ENCODE measurements at regions not wholly inside any gene's neighbourhood (a gene's known extent, or its start where the extent isn't known, plus 50 kb on each side); places are given as distances from the start of the nearest gene placed in this dataset.

- H3K4me3 ChIP-seq: no peak overlapping the region
- ATAC-seq (ENCODE audit: low FRiP score in 2 of 2): no peak
- no peak overlapping the region for H3K27ac ChIP-seq
- no peaks in the 10 kb centered on the region for H3K27me3 ChIP-seq
- H3K36me3 ChIP-seq: no peaks in the 10 kb centered on the region
- H3K9me3 ChIP-seq: no peaks in the 10 kb centered on the region
- peaks cover 0 to 3% (median 0%) of the 10 kb centered on the region in 4 donors for H3K4me1 ChIP-seq
- 81 to 89% methylated on average over 3 of the region's 4 CpGs for WGBS, 2 donors
- TF ChIP-seq POLR2AphosphoS5 (IDR thresholded peaks at IDR 0.05) (no peak), CTCF (IDR thresholded peaks at IDR 0.05) (no peak), EP300 (IDR thresholded peaks at IDR 0.05) (no peak), POLR2A (IDR thresholded peaks at IDR 0.05) (no peak)
- DNase-seq: no peak
Observed at GRCh38 chr5:133843911-133844310, 124.5 kb downstream of the C5orf15 start.

- H3K4me1 ChIP-seq: peaks cover 0 to 3% (median 0%) of the 10 kb centered on the region in 4 donors
- no peak for ATAC-seq (ENCODE audit: low FRiP score in 2 of 2)
- DNase-seq: peak in 1 of 2 donors; percentile 8
- no peak overlapping the region for H3K27ac ChIP-seq
- no peak overlapping the region for H3K4me3 ChIP-seq
- WGBS, 2 donors: 67 to 84% methylated on average over 9 to 11 of the region's 11 CpGs
- H3K36me3 ChIP-seq: no peaks in the 10 kb centered on the region
- H3K9me3 ChIP-seq: no peaks in the 10 kb centered on the region
- TF ChIP-seq POLR2AphosphoS5 (IDR thresholded peaks at IDR 0.05) (no peak), EP300 (IDR thresholded peaks at IDR 0.05) (no peak), CTCF (IDR thresholded peaks at IDR 0.05) (no peak), POLR2A (IDR thresholded peaks at IDR 0.05) (no peak)
- no peaks in the 10 kb centered on the region for H3K27me3 ChIP-seq
Observed at GRCh38 chr5:133842846-133843611, 125.4 kb downstream of the C5orf15 start.

GRCh38 chr5:133841831-133842750 is 126.3 kb downstream of the C5orf15 start:
- Histone ChIP-seq H3K27me3 (no peaks in the 10 kb centered on the region), H3K9me3 (no peaks in the 10 kb centered on the region), H3K36me3 (no peaks in the 10 kb centered on the region), H3K4me3 (no peak overlapping the region), H3K27ac (no peak overlapping the region), H3K4me1 (peaks cover 0 to 3% (median 0%) of the 10 kb centered on the region in 4 donors)
- no peak for ATAC-seq (ENCODE audit: low FRiP score in 2 of 2)
- DNase-seq: peak in 1 of 2 donors; percentile 12
- WGBS, 2 donors: 81 to 82% methylated on average over 6 to 11 of the region's 11 CpGs
- TF ChIP-seq CTCF (IDR thresholded peaks at IDR 0.05): no peak
- TF ChIP-seq POLR2AphosphoS5 (IDR thresholded peaks at IDR 0.05): no peak
- no peak for TF ChIP-seq EP300 (IDR thresholded peaks at IDR 0.05)
- TF ChIP-seq POLR2A (IDR thresholded peaks at IDR 0.05): no peak

- ATAC-seq (ENCODE audit: low FRiP score in 2 of 2): no peak
- Histone ChIP-seq H3K36me3 (no peaks in the 10 kb centered on the region), H3K9me3 (no peaks in the 10 kb centered on the region), H3K27me3 (no peaks in the 10 kb centered on the region), H3K4me3 (no peak overlapping the region), H3K4me1 (no peaks in the 10 kb centered on the region), H3K27ac (no peak overlapping the region)
- 73 to 80% methylated on average over 2 of the region's 2 CpGs for WGBS, 2 donors
- DNase-seq: no peak
- no peak for TF ChIP-seq POLR2AphosphoS5 (IDR thresholded peaks at IDR 0.05)
- TF ChIP-seq CTCF (IDR thresholded peaks at IDR 0.05): no peak
- no peak for TF ChIP-seq EP300 (IDR thresholded peaks at IDR 0.05)
- no peak for TF ChIP-seq POLR2A (IDR thresholded peaks at IDR 0.05)
Observed at GRCh38 chr5:133840168-133840567, 128.3 kb downstream of the C5orf15 start.
